ENCODE measurements at regions not wholly inside any gene's neighbourhood (a gene's known extent, or its start where the extent isn't known, plus 50 kb on each side); places are given as distances from the start of the nearest gene placed in this dataset.

DNA sequence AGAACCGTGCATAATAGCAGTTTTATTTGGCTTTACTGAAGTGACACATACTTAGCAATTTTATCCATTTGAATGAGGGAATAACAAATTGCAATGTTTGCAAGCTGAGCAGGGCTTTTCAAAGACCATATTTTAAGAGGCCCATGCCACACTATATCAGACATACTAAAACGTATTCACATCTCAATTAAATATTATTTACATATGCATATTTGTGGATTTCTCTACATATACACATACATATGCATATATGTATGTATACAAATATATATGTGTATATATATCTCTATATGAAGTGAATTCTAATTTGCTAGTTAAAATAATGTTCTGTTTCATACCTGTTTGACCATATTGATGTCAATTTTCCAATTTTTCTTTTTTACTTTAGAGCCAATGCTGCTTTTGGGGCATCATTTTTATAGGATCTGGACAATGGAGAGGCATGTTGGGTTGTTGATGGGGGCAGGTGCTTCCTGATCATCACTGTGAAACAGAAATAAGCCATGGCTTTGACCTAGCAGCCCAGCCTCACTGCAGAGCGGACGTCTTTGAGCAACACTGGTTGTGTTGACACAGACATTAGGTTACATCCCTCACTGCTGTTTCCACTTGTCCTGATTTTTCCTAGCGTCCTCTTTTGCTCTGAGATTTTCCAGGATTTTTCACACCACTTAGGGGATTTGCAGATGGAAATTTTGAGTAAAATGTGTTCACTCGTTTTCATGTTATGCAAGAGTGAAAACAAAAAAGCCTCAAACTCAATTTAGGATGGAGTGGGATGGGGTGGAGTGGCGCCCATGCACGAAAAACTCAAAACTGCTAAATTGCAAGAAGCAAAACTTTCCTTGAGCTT is 56.9 kb downstream of the RDH14 start:
- DNase-seq (ENCODE audit: low read depth in 4 of 4, low spot score in 3 of 4): no peak

DNA sequence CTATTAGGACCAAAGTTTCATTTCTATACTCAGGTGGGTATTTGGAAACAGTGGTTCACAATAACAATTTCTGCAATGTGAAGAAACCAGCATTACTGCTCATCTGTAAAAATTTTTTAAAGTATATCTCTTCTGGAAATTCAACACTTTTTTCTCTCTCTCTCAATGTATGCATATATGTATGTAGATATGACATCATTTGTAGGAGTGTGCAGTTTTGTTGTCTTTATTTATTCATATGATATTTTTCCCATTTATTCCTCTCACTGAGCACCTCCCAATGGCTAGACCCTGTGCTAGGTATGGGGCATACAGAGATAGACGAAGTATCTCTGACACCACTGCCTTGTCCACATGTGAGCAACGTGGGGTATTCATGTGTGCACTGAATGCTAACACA is 58.3 kb downstream of the RDH14 start:
- DNase-seq (ENCODE audit: low read depth in 4 of 4, low spot score in 3 of 4): no peak

DNA sequence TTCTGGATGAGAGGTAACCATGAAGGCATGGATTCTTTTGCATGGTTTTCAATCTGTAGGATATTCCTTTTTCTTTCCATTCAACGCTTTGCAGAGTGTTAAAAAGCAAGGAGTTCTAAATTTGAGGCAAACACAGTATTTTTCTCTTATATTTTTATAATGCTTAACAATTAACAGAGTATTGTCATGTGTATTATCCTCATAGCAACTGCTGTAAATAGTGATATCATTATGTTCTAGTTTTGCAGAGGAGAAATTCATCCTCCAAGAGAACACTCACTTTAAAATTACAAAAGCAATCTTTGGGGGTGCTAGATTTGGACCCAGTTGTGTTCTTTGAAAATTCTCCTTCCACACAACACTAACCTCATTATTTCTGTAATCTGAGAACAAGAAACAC is 58.7 kb downstream of the RDH14 start:
- no peak for DNase-seq (ENCODE audit: low read depth in 4 of 4, low spot score in 3 of 4)

DNA sequence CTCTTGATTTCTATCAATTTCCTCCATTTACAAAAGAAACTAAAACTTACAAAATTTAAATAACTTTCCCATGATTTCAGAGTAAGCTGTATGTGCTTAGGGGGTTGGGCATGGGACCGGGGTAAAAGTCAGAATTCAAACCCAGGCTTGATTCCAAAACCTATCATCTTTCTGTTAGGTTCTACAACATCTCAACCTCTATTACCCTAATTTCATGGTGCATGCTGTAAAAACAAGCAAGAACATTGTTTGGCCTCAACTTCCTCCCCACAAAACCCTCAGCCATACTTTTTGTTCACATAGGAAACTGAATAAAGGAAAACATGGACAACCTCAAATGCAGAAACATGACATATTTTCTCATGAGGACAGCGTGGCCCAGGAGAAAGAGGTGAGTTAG is 59.3 kb downstream of the RDH14 start:
- DNase-seq (ENCODE audit: low read depth in 4 of 4, low spot score in 3 of 4): no peak

DNA sequence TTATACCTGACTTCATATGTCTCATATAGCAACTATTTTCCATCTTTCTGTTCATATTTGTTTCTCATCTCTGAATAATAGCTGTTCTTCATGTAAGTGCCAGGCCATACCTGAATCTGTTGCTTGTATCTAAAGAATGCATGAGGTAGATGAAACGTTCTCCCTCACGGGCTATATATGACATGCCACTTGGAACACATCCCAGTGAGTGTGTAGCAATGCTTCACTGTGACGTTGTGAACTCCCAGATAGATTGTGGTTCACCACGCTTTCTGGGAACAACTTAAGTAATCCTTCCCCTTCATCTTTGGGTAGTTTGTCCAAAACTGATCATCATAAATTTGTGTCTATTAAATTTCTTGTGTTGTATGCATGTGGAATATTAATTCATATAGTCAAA is 60.1 kb downstream of the RDH14 start:
- DNase-seq (ENCODE audit: low read depth in 4 of 4, low spot score in 3 of 4): no peak

DNA sequence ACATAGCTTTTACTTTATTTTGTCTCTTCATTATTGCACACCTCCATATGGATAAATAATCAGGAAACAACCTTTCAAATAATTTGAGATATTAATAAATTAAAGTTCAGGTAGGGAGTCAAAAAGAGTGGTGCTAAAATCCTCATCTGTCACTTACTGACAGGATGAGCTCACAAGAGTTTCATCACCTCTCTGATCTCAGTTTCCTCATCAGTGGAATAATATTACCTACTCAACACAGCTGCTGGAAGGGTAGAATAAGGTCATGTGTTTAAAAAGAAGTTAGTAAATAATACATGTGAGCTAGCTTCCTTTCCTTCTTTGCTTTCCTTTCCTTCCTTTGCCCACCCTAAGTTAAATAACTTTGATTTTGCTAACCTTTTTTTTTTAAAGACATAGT is 61.9 kb downstream of the RDH14 start:
- DNase-seq (ENCODE audit: low read depth in 4 of 4, low spot score in 3 of 4): no peak

DNA sequence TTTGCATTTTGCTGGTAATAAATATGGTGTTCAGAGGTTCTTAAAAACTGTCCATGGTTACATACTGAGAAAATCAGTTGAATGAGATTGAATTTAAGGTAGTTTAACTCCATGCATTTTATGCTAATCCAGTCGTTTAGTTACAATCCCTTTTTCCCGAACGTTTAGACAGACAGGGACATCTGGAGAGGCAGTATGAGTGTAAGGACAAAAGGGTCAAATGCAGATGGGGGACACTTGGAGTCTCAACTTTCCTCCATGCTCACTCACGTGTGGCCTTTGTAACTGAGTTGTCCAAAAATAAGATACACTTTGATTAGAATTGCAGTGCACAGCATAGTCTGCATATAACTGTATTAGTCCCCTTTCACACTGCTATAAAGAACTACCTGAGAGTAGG is 63.9 kb downstream of the RDH14 start:
- DNase-seq (ENCODE audit: low read depth in 4 of 4, low spot score in 3 of 4): no peak

DNA sequence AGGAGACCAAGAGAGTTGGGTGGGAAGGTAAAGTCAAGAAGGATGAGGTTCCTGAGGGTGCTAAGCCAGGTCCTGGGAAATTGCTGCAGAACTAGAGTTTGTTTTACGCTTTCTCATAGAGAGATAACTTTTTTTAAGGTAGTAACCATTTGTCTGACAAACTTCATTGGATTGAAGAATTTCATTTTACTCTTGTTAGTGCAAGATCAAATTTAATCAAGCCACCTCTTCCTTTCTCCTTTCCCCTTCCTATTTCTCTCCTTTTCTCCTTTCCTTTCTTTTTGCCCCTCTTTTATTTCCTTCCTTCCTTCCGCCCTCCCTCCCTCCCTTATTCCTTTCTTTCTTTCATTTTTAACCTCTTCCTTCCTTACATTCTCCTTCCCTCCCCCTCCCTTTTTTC is 65.4 kb downstream of the RDH14 start:
- DNase-seq (ENCODE audit: low read depth in 4 of 4, low spot score in 3 of 4): no peak

DNA sequence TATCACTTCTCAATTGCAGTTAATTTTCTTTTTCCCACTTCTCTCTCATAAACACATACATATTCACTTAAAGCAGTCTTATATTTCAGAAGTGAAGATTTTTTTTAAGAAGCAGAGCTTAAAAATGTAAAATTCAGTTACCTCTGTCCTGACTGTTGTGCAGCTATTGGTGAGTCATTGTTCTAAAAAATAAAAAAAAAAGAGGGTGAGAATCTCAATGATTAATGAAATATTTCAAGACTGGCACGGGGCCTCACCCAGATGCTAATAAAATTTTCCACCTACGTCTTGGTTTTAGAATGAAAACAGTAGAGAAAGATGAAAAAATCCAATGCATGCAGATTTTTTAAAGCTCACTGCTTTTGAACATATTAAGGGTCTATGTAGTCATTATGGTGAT is 67.7 kb downstream of the RDH14 start:
- DNase-seq (ENCODE audit: low read depth in 4 of 4, low spot score in 3 of 4): no peak

DNA sequence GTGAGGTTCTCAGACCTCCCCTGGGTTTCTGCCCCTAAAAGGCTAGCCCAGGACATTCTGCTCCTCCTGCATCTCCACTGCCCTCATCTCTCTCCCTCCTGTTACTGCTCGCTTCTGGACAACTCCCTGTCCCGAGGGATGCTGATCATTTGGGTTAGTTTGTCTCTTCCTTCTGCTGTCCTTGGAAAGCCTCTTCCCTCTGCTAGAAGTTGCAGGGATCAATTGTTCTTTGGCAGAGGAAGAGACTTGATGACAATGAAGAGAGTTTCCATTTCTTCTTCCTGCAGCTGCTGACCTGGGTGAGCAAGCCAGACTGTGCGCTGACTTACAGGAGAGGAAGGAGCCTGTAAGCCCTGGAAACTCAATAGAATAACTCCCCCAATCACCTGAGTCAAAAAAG is 68.9 kb downstream of the RDH14 start:
- no peak for DNase-seq (ENCODE audit: low read depth in 4 of 4, low spot score in 3 of 4)

DNA sequence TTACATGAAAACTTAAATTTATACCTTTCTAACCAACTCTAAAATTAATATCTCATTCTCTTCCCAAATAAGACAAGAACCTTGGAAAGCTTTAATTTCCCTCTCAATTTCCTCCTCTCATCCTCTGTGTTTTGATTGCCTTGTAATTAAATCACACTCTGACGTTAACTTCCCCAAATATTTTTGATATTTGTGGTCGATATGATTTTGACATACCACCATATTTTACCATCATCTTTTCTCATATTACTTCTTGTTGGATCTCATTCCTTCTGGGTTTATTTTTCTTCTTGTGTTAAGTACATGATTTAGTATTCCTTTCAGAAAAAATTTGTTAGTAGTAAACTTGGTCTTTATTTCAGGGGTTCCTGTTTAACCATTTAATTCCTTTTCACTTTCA is 69.6 kb downstream of the RDH14 start:
- no peak for DNase-seq (ENCODE audit: low read depth in 4 of 4, low spot score in 3 of 4)

DNA sequence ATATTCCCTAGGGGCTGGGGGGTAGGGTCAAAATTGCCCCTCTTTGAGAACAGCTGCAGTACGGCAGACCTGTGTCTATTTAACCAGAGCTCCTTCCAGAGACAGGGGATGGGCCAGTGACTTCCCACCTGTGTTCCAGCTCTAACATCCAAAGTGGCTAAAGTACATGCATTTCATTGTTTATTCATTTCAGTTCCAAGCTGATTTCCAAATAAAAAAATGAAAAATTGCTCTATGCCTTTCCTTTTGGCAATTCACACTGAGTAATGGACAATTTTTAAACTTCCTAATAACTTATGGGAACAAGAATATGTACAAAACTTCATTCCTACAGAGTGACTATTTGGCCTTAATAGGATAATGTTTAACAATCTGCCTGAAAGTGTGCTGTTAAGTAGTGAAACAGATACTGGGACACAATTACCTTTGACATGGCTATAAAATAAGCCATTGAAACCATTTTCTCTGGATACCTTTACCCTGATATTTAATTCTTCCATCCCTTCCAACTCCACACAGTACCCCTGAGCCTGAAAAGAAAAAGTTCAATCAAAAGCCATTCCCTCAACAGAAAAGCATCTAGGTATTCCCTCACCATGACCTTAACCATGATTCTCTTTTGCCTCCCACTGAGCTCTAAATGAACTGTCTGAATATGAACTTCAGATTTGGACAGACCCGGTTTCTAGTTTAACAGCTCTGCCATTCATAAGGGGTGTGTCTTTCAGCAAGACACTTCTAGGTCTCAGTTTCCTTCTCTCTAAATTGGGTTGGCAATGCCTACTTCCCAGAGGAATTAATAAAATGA is 73.1 kb downstream of the RDH14 start:
- no peak for DNase-seq (ENCODE audit: low read depth in 4 of 4, low spot score in 3 of 4)

DNA sequence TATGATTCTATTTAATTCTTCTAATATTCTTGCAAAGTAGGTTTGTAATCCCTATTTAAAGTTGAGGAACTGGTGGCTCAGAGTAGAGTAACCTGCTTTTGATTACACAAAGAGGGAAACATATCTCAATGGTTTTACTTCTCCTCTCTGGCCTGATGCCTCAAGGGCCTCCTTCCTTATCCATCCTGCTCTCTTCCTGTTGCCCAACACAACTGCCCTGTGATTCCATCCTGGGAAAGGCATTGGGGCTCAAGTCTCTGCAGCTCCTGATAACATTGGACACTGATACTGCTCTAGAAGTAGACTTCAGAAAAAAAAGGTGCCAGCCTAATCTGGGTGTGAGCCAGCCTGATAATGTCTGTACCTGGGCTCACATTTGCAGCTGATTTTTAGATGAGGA is 75.8 kb downstream of the RDH14 start:
- no peak for DNase-seq (ENCODE audit: low read depth in 4 of 4, low spot score in 3 of 4)

DNA sequence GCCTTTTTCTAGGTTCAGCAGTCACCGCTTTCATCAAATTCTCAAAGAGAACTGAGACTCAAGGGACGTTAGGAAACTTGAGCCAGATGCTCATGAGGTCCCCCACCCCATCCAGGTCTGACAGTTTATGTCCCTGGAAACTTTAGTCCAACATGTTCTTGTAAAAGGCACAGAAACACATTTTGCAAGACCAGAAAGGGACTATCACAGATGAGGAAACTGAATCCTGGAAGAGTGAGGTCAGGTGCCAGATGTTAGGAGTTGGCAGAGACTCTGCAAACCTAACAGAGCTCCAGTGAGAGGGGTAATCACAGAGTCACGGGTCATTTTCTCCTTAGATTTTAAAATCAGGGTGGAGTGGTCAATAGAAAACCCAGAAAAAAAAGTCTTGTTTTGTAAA is 76.6 kb downstream of the RDH14 start:
- no peak for DNase-seq (ENCODE audit: low read depth in 4 of 4, low spot score in 3 of 4)

DNA sequence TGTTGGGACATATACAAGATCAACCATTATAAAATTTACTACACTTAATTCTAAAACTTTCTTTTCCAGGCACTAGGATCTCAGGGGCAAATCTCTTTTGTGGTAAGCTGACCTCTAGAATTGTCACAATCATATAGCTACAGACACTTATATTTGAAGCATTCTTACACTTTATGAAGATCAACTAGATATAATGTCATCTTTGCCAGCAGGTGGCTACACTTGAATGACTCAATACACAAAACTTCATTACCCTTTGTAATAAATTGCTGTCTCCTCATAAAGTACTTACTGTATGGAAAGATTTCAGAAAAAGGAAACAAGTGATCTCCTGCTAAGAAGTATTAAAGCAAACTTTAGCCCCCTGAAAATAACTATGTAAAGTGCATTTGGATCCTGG is 77.8 kb downstream of the RDH14 start:
- DNase-seq (ENCODE audit: low read depth in 4 of 4, low spot score in 3 of 4): no peak

DNA sequence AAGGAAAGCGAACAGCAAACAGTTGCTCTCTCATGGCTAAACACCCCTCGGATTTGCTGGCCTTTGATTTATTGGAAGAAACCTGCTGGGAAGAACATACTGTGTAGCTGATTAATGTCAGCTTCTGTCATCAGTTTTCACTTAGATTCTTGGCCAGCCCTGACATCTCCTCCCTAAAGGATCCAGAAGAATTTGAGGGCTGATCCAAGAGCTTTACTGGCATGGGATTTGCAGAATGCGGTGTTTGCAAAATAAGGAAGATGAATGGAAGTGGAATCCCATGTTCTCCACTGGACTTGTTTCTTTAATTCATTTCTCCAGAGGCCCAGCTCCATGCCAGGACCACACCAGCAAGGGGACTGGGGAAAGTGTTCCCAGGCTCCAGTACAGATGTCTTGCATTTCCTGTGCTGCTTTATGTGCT is 80.5 kb downstream of the RDH14 start:
- DNase-seq (ENCODE audit: low read depth in 4 of 4, low spot score in 3 of 4): no peak

DNA sequence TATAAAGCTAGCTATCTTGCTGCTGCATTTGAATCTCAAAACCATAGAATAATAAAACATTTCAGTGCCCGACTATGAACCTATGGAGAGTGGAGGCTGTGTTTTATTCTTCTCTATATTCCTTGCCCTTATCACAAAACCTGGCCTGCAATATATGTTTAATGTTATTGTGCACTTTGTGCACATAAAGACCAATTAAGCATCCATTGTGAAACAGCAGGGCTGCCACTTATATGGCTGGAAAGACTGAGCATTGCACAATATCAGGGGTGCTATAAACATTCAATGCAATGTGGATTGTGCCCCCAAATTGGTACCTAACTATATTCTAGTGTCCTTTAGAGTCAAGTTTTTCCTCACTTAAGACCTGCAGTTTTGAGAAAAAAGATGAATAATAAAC is 83.2 kb downstream of the RDH14 start:
- no peak for DNase-seq (ENCODE audit: low read depth in 4 of 4, low spot score in 3 of 4)

DNA sequence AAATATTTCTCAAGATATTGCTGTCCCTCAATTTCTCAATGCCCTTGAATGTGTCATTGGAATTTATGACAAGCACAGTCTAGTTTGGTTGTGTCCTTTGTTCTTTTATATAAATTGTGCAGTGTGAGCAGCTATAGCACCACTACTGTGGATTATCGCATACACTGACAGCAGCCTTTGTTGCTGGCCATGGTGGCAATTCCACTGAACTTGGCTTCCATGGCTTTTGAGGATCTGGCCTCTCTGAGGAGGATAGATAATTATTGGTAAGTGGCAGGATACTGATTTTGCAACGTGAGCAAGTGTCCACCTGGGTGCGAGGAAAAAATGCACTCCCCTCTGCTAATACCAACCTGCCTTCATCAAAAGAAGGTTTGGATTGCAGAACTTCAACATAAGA is 84.0 kb downstream of the RDH14 start:
- DNase-seq (ENCODE audit: low read depth in 4 of 4, low spot score in 3 of 4): no peak

DNA sequence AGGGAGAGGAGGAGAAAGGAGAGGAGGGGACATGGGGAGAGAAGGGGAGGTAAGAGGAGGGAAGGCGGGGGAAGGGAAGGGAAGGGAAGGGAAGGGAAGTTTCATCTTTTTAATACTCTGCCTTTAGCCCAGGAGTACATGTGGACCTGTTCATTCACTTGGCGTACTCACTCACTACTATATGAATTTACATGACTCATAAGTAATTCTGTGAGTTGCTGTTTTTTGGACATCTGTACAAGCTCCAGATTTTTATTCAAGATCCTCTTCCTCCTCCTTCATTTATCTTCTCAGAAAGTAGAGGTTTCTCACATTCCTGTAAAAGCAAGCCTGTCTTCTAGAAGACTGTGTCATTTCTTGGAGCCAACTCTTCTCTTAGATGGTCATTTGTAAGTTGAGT is 84.6 kb downstream of the RDH14 start:
- DNase-seq (ENCODE audit: low read depth in 4 of 4, low spot score in 3 of 4): no peak

DNA sequence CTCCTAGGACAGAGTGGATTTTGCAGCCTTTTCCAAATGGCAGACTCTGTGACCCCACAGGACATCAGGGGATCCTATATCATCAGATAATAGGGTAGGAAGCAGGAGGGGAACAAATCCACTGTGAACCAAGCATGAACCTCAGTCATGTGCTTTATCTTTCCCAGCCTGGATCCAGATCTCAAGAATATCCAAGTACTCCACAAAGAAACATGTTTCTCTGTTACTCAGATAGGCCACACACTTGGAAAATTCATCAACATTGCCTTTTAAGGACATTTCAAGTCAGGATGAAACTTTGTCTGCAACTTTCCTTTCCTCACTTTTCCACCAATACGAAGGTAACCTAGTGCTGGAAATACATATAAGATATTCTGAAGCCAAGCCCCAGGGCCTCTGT is 85.8 kb downstream of the RDH14 start:
- DNase-seq (ENCODE audit: low read depth in 4 of 4, low spot score in 3 of 4): no peak

DNA sequence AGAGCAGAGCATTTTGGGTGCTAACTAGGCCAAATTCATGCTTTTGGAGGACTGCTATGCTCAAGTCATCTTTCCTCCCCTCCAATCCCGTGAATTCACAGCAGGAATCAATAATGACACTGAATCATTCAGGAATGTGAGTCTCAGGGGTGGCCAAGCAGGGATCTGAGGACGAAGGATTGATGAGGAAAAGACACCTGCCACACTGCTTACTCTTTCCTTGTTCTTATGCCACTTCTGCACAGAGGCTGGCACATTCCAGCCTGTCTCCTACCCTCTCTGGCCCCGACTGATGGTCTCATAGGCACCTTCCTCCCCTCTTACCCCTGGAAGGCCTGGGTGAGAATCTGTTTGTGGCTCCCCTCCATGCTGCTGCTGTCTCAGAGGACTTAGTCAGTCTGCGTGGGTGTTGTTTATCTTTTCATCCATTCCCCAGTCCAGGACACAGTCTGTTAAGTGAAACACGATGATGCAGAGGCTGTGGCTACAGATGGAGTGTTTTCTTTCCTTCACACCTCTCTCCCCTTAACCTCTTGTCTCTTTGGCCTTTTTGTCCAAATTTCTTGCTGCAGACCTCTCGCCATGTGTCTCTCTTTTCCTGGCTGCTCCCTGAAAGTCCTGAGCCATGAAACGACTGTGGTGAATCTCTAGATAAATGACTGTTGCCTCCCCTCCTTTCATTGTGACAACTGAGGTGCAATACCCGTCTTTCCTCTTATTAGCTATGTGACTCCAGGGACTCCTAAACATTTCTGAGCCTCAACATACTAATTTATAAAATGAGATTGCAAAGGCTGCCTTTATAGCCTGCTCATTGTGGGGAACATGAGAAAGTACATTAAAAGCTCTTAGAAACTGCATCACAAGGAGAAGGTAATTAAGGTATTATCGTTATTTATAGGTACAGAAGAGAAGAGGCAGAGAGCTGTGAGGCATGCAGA is 86.9 kb downstream of the RDH14 start:
- DNase-seq (ENCODE audit: low read depth in 4 of 4, low spot score in 3 of 4): peak in 1 of 4 donors; percentile 26
